Ishikawa (cell line): ENCODE measurements at regions not wholly inside any gene's neighbourhood (a gene's known extent, or its start where the extent isn't known, plus 50 kb on each side); places are given as distances from the start of the nearest gene placed in this dataset.

ENCODE experiments used
- CEBPB ChIP-seq: IDR thresholded peaks from 2 replicates; pipeline ENCODE4 v1.6.1; 2012
- CREB1 ChIP-seq: IDR thresholded peaks from 2 replicates; pipeline ENCODE4 v1.6.1; 2012; ENCODE audit warnings: low read depth
- EGR1 ChIP-seq: IDR thresholded peaks from 2 replicates; pipeline ENCODE4 v1.6.1; 2012
- EP300 ChIP-seq: IDR thresholded peaks from 2 replicates; pipeline ENCODE4 v1.6.1; 2012; ENCODE audit warnings: borderline replicate concordance
- FOXM1 ChIP-seq: IDR thresholded peaks from 2 replicates; pipeline ENCODE4 v1.6.1; 2012; ENCODE audit warnings: low read depth, borderline replicate concordance
- NFIC ChIP-seq: IDR thresholded peaks from 2 replicates; pipeline ENCODE4 v1.6.1; 2012
- RAD21 ChIP-seq: IDR thresholded peaks from 2 replicates; pipeline ENCODE4 v1.6.1; 2012; ENCODE audit warnings: low read depth
- TAF1 ChIP-seq: IDR thresholded peaks from 2 replicates; pipeline ENCODE4 v1.6.1; 2012; ENCODE audit warnings: low read depth, mild to moderate bottlenecking
- TCF12 ChIP-seq: IDR thresholded peaks from 2 replicates; pipeline ENCODE4 v1.6.1; 2012; ENCODE audit warnings: low read depth
- TEAD4 ChIP-seq: IDR thresholded peaks from 2 replicates; pipeline ENCODE4 v1.6.1; 2012
- USF1 ChIP-seq: IDR thresholded peaks from 2 replicates; pipeline ENCODE4 v1.6.1; 2012
- YY1 ChIP-seq: IDR thresholded peaks from 2 replicates; pipeline ENCODE4 v1.6.1; 2012; ENCODE audit warnings: low read depth
- ZBTB7A ChIP-seq: IDR thresholded peaks from 2 replicates; pipeline ENCODE4 v1.6.1; 2012; ENCODE audit warnings: low read depth
- TF ChIP-seq, protein P1 (sequence below): IDR thresholded peaks from 2 replicates; pipeline ENCODE4 v1.6.1; 2012
- TF ChIP-seq, protein P2 (sequence below): IDR thresholded peaks from 2 replicates; pipeline ENCODE4 v1.6.1; 2012; ENCODE audit warnings: low read depth, mild to moderate bottlenecking

DNA sequence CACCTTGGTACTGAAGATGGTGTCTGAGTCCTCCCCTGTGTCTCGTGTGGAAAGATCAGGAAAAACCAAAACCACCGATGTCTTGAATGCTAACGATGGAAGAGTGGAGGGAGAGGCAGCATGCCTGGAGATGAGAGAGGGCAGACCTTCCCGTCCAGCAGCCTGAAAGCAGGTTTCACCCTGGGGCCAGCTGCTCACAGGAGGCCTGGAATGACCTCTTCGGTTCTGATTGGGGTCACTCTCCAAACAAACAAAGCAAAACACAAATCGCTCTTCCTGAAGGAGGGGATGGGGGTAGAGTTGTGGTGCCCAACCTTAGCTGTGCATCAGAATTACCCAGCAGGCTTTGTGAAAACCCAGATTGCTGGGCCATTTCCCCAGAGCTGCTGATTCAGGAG lies 142.3 kb upstream of the SOX1 start:
- TF ChIP-seq YY1 (no peak), TCF12 (no peak), FOXM1 (no peak), CEBPB (no peak), NFIC (no peak), EGR1 (no peak), TAF1 (no peak), TEAD4 (no peak), ZBTB7A (no peak), USF1 (no peak), CREB1 (no peak)
- TF ChIP-seq, protein P1, sequence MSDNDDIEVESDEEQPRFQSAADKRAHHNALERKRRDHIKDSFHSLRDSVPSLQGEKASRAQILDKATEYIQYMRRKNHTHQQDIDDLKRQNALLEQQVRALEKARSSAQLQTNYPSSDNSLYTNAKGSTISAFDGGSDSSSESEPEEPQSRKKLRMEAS = no peak

- TF ChIP-seq, protein P1 = no peak
- TF ChIP-seq FOXM1 (no peak), CREB1 (no peak), YY1 (no peak), USF1 (no peak), TAF1 (no peak), RAD21 (no peak), NFIC (no peak), ZBTB7A (no peak), TCF12 (no peak), EP300 (no peak), CEBPB (no peak), EGR1 (no peak), TEAD4 (no peak)
- TF ChIP-seq, protein P2, sequence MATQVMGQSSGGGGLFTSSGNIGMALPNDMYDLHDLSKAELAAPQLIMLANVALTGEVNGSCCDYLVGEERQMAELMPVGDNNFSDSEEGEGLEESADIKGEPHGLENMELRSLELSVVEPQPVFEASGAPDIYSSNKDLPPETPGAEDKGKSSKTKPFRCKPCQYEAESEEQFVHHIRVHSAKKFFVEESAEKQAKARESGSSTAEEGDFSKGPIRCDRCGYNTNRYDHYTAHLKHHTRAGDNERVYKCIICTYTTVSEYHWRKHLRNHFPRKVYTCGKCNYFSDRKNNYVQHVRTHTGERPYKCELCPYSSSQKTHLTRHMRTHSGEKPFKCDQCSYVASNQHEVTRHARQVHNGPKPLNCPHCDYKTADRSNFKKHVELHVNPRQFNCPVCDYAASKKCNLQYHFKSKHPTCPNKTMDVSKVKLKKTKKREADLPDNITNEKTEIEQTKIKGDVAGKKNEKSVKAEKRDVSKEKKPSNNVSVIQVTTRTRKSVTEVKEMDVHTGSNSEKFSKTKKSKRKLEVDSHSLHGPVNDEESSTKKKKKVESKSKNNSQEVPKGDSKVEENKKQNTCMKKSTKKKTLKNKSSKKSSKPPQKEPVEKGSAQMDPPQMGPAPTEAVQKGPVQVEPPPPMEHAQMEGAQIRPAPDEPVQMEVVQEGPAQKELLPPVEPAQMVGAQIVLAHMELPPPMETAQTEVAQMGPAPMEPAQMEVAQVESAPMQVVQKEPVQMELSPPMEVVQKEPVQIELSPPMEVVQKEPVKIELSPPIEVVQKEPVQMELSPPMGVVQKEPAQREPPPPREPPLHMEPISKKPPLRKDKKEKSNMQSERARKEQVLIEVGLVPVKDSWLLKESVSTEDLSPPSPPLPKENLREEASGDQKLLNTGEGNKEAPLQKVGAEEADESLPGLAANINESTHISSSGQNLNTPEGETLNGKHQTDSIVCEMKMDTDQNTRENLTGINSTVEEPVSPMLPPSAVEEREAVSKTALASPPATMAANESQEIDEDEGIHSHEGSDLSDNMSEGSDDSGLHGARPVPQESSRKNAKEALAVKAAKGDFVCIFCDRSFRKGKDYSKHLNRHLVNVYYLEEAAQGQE = no peak
Observed at GRCh38 chr13:111925146-111925875, 141.6 kb upstream of the SOX1 start.

DNA sequence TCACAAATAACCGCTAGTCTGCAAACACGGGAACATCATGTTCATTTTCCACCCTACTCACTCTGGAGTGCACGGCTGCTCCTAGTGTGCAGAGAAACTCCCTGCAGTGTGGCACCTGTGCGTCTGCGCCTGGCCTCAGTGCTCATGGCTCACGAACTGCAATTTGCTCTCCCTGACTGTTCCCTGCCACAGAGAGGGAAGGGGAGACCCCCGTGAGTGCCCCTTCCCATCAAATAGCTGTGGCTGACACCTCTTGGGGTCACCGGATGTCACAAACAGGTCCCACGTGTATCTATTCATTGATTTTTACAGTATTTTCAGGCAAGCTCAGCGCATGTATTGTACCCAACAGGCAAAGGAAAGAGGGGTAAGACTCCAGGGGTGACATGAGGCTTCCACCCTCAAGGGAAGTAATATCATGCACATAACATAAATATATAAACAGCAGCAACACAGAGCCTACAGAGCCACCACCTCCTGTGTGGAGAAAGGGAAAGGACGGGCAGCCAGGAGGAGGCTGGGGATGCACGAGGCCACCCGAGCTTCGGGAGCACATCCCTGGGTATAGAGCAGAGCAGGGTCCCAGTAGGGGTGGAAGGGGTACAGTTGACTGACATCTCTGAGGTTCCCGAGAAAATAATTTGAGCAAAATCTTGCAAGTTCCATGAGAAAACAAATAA lies 140.3 kb upstream of the SOX1 start:
- TF ChIP-seq, protein P2 = no peak
- no peak for TF ChIP-seq ZBTB7A
- no peak for TF ChIP-seq FOXM1
- no peak for TF ChIP-seq TEAD4
- no peak for TF ChIP-seq NFIC
- TF ChIP-seq YY1 = no peak
- TF ChIP-seq CEBPB = no peak
- no peak for TF ChIP-seq EP300
- TF ChIP-seq CREB1 = no peak
- TF ChIP-seq RAD21 = no peak
- TF ChIP-seq, protein P1 = no peak
- no peak for TF ChIP-seq TAF1
- no peak for TF ChIP-seq EGR1
- TF ChIP-seq TCF12 = no peak
- no peak for TF ChIP-seq USF1

- TF ChIP-seq USF1 = no peak
- no peak for TF ChIP-seq CREB1
- TF ChIP-seq YY1 = no peak
- no peak for TF ChIP-seq TCF12
- no peak for TF ChIP-seq TAF1
- TF ChIP-seq CEBPB = no peak
- no peak for TF ChIP-seq NFIC
- TF ChIP-seq, protein P2 = no peak
- TF ChIP-seq TEAD4 = no peak
- TF ChIP-seq, protein P1 = no peak
- TF ChIP-seq EP300 = no peak
- no peak for TF ChIP-seq EGR1
Observed at GRCh38 chr13:111927181-111927540, 139.8 kb upstream of the SOX1 start.
